GM23338 (cell line): ENCODE measurements at regions not wholly inside any gene's neighbourhood (a gene's known extent, or its start where the extent isn't known, plus 50 kb on each side); places are given as distances from the start of the nearest gene placed in this dataset.

Source experiments
- ATAC-seq: fragments of 200-7000 bp; cut with Tn5 transposase; 3 replicates; pipeline ENCODE4 v1.9.1; 2020
- DNase-seq: peaks from one replicate; pipeline ENCODE4 v3.0.0-alpha.2; 2015; ENCODE audit warnings: low spot score
- H2AFZ ChIP-seq: fragments of 200-600 bp; sonication (generic); 2 replicates; pipeline ENCODE4 v1.8.0; 2016; ENCODE audit warnings: antibody characterized with exemption, mild to moderate bottlenecking, moderate library complexity
- H3F3A ChIP-seq: fragments of 200-600 bp; sonication (generic); replicated peaks from 2 replicates; pipeline ENCODE4 v1.8.0; 2017; ENCODE audit warnings: antibody characterized with exemption, mixed run types, low read depth
- H3K27ac ChIP-seq: fragments of 200-600 bp; sonication (generic); 2 replicates; pipeline ENCODE4 v1.6.1; 2016; ENCODE audit warnings: low read depth
- H3K27me3 ChIP-seq: fragments of 200-600 bp; sonication (generic); 2 replicates; pipeline ENCODE4 v1.8.0; 2016; ENCODE audit warnings: mild to moderate bottlenecking, mixed run types, moderate library complexity; ENCODE audit not compliant: insufficient read depth
- H3K36me3 ChIP-seq: fragments of 200-600 bp; sonication (generic); 2 replicates; pipeline ENCODE4 v1.8.0; 2016; ENCODE audit warnings: mild to moderate bottlenecking; ENCODE audit not compliant: insufficient read depth
- H3K4me1 ChIP-seq: fragments of 200-600 bp; sonication (generic); 2 replicates; pipeline ENCODE4 v1.8.0; 2016; ENCODE audit warnings: mild to moderate bottlenecking, moderate library complexity; ENCODE audit not compliant: insufficient read depth
- H3K4me2 ChIP-seq: fragments of 200-600 bp; sonication (generic); 2 replicates; pipeline ENCODE4 v1.7.1; 2017; ENCODE audit warnings: mixed run types
- H3K4me3 ChIP-seq: fragments of 200-600 bp; sonication (generic); 2 replicates; pipeline ENCODE4 v1.6.1; 2016; ENCODE audit warnings: mixed run types
- H3K79me2 ChIP-seq: fragments of 200-600 bp; sonication (generic); replicated peaks from 2 replicates; pipeline ENCODE4 v1.8.0; 2017; ENCODE audit warnings: mild to moderate bottlenecking; ENCODE audit not compliant: insufficient read depth
- H3K9me2 ChIP-seq: fragments of 200-600 bp; sonication (generic); 2 replicates; pipeline ENCODE4 v1.8.0; 2017; ENCODE audit not compliant: insufficient read depth
- H4K20me1 ChIP-seq: fragments of 200-600 bp; sonication (generic); replicated peaks from 2 replicates; pipeline ENCODE4 v1.8.0; 2017; ENCODE audit warnings: mild to moderate bottlenecking; ENCODE audit not compliant: insufficient read depth
- H3K27ac Mint-ChIP-seq: 2 replicates; pipeline ENCODE4 v1.8.0; 2020; ENCODE audit warnings: inconsistent platforms, mild to moderate bottlenecking, moderate library complexity, mixed read lengths
- H3K27me3 Mint-ChIP-seq: 3 replicates; pipeline ENCODE4 v1.8.0; 2022; ENCODE audit warnings: low read depth, mild to moderate bottlenecking, moderate library complexity, mixed read lengths, inconsistent platforms; ENCODE audit not compliant: insufficient read depth, poor library complexity
- H3K36me3 Mint-ChIP-seq: 3 replicates; pipeline ENCODE4 v1.8.0; 2021; ENCODE audit warnings: low read depth, mild to moderate bottlenecking, inconsistent platforms, moderate library complexity, mixed read lengths
- H3K4me1 Mint-ChIP-seq: 3 replicates; pipeline ENCODE4 v1.8.0; 2020; ENCODE audit warnings: mild to moderate bottlenecking, inconsistent platforms, mixed read lengths
- H3K4me3 Mint-ChIP-seq: 3 replicates; pipeline ENCODE4 v1.8.0; 2021; ENCODE audit warnings: moderate library complexity, mild to moderate bottlenecking, inconsistent platforms, mixed read lengths
- H3K9me3 Mint-ChIP-seq: 3 replicates; pipeline ENCODE4 v1.8.0; 2020; ENCODE audit warnings: moderate library complexity, mild to moderate bottlenecking, inconsistent platforms, mixed read lengths
- CREB1 ChIP-seq: fragments of 250-450 bp; sonication (Bioruptor Pico); IDR thresholded peaks from 2 replicates; pipeline ENCODE4 v1.5.0; 2020; ENCODE audit warnings: low read depth, mild to moderate bottlenecking, moderate library complexity
- ETS1 ChIP-seq: IDR thresholded peaks from 2 replicates; pipeline ENCODE4 v1.6.1; 2016; ENCODE audit warnings: antibody characterized with exemption
- EZH2 ChIP-seq: fragments of 200-600 bp; sonication (generic); IDR thresholded peaks from one replicate; pipeline ENCODE4 v1.8.0; 2017; ENCODE audit warnings: antibody characterized with exemption, mild to moderate bottlenecking, low read depth; ENCODE audit not compliant: unreplicated experiment
- EZH2phosphoT487 ChIP-seq: fragments of 200-600 bp; sonication (generic); IDR thresholded peaks from one replicate; pipeline ENCODE4 v1.8.1; 2018; ENCODE audit warnings: antibody characterized with exemption; ENCODE audit not compliant: unreplicated experiment
- NANOG ChIP-seq: IDR thresholded peaks from 2 replicates; pipeline ENCODE4 v1.6.1; 2016; ENCODE audit warnings: antibody characterized with exemption, borderline replicate concordance
- POLR2AphosphoS5 ChIP-seq: IDR thresholded peaks from 2 replicates; pipeline ENCODE4 v1.6.1; 2016; ENCODE audit warnings: antibody characterized with exemption, low read depth
- STAT1 ChIP-seq: IDR thresholded peaks from one replicate; pipeline ENCODE4 v1.6.1; 2016; ENCODE audit warnings: antibody characterized with exemption; ENCODE audit not compliant: unreplicated experiment
- ZNF114 ChIP-seq: fragments of 250-450 bp; sonication (Bioruptor Pico); IDR thresholded peaks from 2 replicates; pipeline ENCODE4 v1.5.0; 2020; ENCODE audit warnings: mild to moderate bottlenecking, moderate library complexity
- ZNF331 ChIP-seq: fragments of 250-450 bp; sonication (Bioruptor Pico); IDR thresholded peaks from 2 replicates; pipeline ENCODE4 v1.5.0; 2020; ENCODE audit warnings: low read depth, mild to moderate bottlenecking, moderate library complexity
- TF ChIP-seq, protein P1 (sequence below): fragments of 250-450 bp; sonication (Bioruptor Pico); IDR thresholded peaks from 2 replicates; pipeline ENCODE4 v1.5.0; 2020; ENCODE audit warnings: mild to moderate bottlenecking, moderate library complexity

GRCh38 chr4:110778521-110778920, 155.6 kb upstream of the PITX2 start (continued):
- TF ChIP-seq, protein P1, sequence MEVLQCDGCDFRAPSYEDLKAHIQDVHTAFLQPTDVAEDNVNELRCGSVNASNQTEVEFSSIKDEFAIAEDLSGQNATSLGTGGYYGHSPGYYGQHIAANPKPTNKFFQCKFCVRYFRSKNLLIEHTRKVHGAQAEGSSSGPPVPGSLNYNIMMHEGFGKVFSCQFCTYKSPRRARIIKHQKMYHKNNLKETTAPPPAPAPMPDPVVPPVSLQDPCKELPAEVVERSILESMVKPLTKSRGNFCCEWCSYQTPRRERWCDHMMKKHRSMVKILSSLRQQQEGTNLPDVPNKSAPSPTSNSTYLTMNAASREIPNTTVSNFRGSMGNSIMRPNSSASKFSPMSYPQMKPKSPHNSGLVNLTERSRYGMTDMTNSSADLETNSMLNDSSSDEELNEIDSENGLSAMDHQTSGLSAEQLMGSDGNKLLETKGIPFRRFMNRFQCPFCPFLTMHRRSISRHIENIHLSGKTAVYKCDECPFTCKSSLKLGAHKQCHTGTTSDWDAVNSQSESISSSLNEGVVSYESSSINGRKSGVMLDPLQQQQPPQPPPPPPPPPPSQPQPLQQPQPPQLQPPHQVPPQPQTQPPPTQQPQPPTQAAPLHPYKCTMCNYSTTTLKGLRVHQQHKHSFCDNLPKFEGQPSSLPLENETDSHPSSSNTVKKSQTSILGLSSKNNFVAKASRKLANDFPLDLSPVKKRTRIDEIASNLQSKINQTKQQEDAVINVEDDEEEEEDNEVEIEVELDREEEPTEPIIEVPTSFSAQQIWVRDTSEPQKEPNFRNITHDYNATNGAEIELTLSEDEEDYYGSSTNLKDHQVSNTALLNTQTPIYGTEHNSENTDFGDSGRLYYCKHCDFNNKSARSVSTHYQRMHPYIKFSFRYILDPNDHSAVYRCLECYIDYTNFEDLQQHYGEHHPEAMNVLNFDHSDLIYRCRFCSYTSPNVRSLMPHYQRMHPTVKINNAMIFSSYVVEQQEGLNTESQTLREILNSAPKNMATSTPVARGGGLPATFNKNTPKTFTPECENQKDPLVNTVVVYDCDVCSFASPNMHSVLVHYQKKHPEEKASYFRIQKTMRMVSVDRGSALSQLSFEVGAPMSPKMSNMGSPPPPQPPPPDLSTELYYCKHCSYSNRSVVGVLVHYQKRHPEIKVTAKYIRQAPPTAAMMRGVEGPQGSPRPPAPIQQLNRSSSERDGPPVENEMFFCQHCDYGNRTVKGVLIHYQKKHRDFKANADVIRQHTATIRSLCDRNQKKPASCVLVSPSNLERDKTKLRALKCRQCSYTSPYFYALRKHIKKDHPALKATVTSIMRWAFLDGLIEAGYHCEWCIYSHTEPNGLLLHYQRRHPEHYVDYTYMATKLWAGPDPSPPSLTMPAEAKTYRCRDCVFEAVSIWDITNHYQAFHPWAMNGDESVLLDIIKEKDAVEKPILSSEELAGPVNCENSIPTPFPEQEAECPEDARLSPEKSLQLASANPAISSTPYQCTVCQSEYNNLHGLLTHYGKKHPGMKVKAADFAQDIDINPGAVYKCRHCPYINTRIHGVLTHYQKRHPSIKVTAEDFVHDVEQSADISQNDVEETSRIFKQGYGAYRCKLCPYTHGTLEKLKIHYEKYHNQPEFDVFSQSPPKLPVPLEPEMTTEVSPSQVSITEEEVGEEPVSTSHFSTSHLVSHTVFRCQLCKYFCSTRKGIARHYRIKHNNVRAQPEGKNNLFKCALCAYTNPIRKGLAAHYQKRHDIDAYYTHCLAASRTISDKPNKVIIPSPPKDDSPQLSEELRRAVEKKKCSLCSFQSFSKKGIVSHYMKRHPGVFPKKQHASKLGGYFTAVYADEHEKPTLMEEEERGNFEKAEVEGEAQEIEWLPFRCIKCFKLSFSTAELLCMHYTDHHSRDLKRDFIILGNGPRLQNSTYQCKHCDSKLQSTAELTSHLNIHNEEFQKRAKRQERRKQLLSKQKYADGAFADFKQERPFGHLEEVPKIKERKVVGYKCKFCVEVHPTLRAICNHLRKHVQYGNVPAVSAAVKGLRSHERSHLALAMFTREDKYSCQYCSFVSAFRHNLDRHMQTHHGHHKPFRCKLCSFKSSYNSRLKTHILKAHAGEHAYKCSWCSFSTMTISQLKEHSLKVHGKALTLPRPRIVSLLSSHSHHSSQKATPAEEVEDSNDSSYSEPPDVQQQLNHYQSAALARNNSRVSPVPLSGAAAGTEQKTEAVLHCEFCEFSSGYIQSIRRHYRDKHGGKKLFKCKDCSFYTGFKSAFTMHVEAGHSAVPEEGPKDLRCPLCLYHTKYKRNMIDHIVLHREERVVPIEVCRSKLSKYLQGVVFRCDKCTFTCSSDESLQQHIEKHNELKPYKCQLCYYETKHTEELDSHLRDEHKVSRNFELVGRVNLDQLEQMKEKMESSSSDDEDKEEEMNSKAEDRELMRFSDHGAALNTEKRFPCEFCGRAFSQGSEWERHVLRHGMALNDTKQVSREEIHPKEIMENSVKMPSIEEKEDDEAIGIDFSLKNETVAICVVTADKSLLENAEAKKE (CRISPR knock-in tag) = no peak
- TF ChIP-seq STAT1 (no peak), EZH2 (no peak), CREB1 (CRISPR knock-in tag) (no peak), ETS1 (no peak), POLR2AphosphoS5 (no peak), ZNF331 (no peak), NANOG (no peak), ZNF114 (CRISPR knock-in tag) (no peak)

- Mint-ChIP-seq H3K4me1 (no peaks in the 10 kb centered on the region), H3K4me3 (no peak overlapping the region), H3K27ac (no peak overlapping the region), H3K36me3 (no peaks in the 10 kb centered on the region), H3K9me3 (no peaks in the 10 kb centered on the region), H3K27me3 (no peaks in the 10 kb centered on the region)
- no peaks in the 10 kb centered on the region for H3K27me3 ChIP-seq
- H3K4me1 ChIP-seq = no peaks in the 10 kb centered on the region
- H3K79me2 ChIP-seq = no peaks in the 10 kb centered on the region
- H3K27ac ChIP-seq = no peak overlapping the region
- no peaks in the 10 kb centered on the region for H3F3A ChIP-seq
- H3K36me3 ChIP-seq = no peaks in the 10 kb centered on the region
- H3K9me2 ChIP-seq = peaks cover 9% of the 10 kb centered on the region; the same call in 1 of the 2 replicates
- no peak for DNase-seq
- H2AFZ ChIP-seq = no peak overlapping the region
- no peaks in the 10 kb centered on the region for H4K20me1 ChIP-seq
- no peak overlapping the region for H3K4me3 ChIP-seq
- H3K4me2 ChIP-seq = no peak overlapping the region
- ATAC-seq = no peak
- TF ChIP-seq EZH2phosphoT487 = no peak
- no peak for TF ChIP-seq STAT1
- TF ChIP-seq, protein P1 (CRISPR knock-in tag) = no peak
Observed at GRCh38 chr4:110780538-110780937, 157.7 kb upstream of the PITX2 start.
